ENCODE measurements at regions not wholly inside any gene's neighbourhood (a gene's known extent, or its start where the extent isn't known, plus 50 kb on each side); places are given as distances from the start of the nearest gene placed in this dataset.

DNA sequence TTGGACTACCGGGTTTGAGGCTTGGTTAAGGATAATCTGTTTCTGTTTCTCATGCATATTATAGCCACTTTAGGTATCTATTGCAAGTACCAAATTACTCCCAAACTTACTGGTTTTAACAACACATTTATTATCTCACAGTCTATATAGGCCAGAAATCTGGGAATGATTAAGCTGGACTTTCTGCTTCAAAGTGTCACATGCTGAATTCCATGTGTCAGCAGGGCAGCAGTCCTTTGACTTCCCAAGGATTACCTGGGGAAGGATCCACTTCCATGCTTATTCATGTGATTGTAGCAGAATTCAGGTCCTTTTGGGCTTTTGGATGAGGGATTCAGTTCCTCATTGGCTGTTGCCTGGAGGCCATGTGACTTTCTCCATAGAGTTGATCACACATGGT lies 349.0 kb upstream of the TRAM1L1 start:
- DNase-seq: no peak

DNA sequence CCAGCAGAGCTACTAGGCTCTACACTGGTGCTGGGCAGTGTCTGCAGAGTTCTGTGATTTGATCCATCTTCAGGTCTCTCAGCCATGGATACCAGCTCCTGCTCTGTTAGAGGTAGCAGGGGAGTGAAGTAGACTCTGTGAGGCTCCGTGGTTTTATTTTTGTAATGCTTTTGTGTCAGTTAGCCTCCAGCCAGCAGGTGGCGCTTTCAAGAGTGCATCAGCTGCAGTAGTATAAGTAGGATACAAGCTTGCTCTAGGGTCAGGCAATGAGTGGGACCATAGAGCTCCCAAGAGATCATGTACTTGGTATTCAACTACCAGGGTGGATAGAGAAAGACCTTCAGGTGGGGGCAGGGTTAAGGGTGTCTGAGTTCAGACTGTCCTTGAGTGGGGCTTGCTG lies 362.5 kb upstream of the TRAM1L1 start:
- Histone ChIP-seq H3K4me2 (ENCODE audit: low read length, poor library complexity, severe bottlenecking) (no peak overlapping the region), H3K9me3 (ENCODE audit: control insufficient read depth, low read length) (peaks cover 22% of the 10 kb centered on the region)
- 96% methylated on average over 2 of the region's 2 CpGs for WGBS

More for the DNA sequence above, 349.0 kb upstream of the TRAM1L1 start:
- no peaks in the 10 kb centered on the region for H3K9me3 ChIP-seq (ENCODE audit: control insufficient read depth, low read length)
- no peak overlapping the region for H2AFZ ChIP-seq (ENCODE audit: low read depth, low read length)
- no peak overlapping the region for H3K4me2 ChIP-seq (ENCODE audit: low read length, poor library complexity, severe bottlenecking)
- H3K4ac ChIP-seq (ENCODE audit: low read depth in 1 of 2, low read length in 2 of 2): no peak overlapping the region
- H3K27ac ChIP-seq (ENCODE audit: low read length, poor library complexity, severe bottlenecking): no peak overlapping the region
- no peak overlapping the region for H2AK5ac ChIP-seq (ENCODE audit: low read length, severe bottlenecking)
- H3K9ac ChIP-seq (ENCODE audit: low read length): no peak overlapping the region
- peaks cover 0 to 2% of the 10 kb centered on the region in 2 experiments for H3K36me3 ChIP-seq (ENCODE audit: control insufficient read depth in 1 of 2, insufficient read depth in 2 of 2, low read depth in 1 of 2, low read length in 2 of 2)
- H3K27me3 ChIP-seq (ENCODE audit: control insufficient read depth in 1 of 2, insufficient read depth in 1 of 2, low read length in 2 of 2): no peaks in the 10 kb centered on the region
- H3K4me3 ChIP-seq (ENCODE audit: insufficient read depth in 1 of 2, low read depth in 1 of 2, low read length in 2 of 2): no peak overlapping the region
- H2BK5ac ChIP-seq (ENCODE audit: low read depth, low read length, poor library complexity, severe bottlenecking): no peak overlapping the region
- no peak overlapping the region for H2BK15ac ChIP-seq (ENCODE audit: low read depth, poor library complexity, severe bottlenecking)
- H3K79me1 ChIP-seq (replicated peaks; ENCODE audit: low read length, poor library complexity, severe bottlenecking): no peaks in the 10 kb centered on the region
- H3K4me1 ChIP-seq (ENCODE audit: control insufficient read depth, insufficient read depth, low read depth, low read length): no peaks in the 10 kb centered on the region
- H4K8ac ChIP-seq (ENCODE audit: low read length): no peak overlapping the region
- H3K23ac ChIP-seq (ENCODE audit: low read length in 2 of 2): no peak overlapping the region
- no peak overlapping the region for H2BK12ac ChIP-seq (ENCODE audit: low read length in 2 of 2)
- H3K18ac ChIP-seq (ENCODE audit: low read depth in 1 of 2, low read length in 2 of 2): no peak overlapping the region
- H4K91ac ChIP-seq (ENCODE audit: low read length): no peak overlapping the region
- WGBS: 100% methylated on average over 1 of the region's 1 CpG
- H2BK120ac ChIP-seq (ENCODE audit: low read depth, low read length): no peak overlapping the region
- no peak overlapping the region for H3K14ac ChIP-seq (ENCODE audit: low read length in 2 of 2)

DNA sequence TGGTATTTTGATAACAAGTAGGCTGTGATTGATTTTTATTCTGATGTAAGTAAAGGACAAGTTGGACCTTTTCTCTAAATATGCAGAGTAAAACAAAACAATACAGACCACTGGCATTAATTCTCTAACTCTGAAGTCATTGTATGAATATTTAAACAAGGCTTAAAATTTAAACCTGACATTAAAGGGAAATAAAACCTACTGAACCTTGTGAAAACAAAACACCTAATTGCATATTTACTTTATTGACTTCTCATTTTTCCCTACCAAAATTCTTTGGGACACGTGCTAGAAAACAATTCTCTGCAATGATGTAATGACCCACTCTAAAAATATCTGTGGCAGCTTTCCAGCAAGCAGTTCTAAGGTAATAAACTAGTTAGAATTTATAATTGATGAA lies 369.7 kb upstream of the TRAM1L1 start:
- Histone ChIP-seq H3K4ac (ENCODE audit: low read depth in 1 of 2, low read length in 2 of 2) (no peak overlapping the region), H3K9me3 (ENCODE audit: control insufficient read depth, low read length) (peaks cover 5% of the 10 kb centered on the region), H2BK5ac (ENCODE audit: low read depth, low read length, poor library complexity, severe bottlenecking) (no peak overlapping the region), H3K27me3 (ENCODE audit: control insufficient read depth in 1 of 2, insufficient read depth in 1 of 2, low read length in 2 of 2) (no peaks in the 10 kb centered on the region), H3K4me1 (ENCODE audit: control insufficient read depth, insufficient read depth, low read depth, low read length) (no peaks in the 10 kb centered on the region), H3K14ac (ENCODE audit: low read length in 2 of 2) (no peak overlapping the region), H3K36me3 (ENCODE audit: control insufficient read depth in 1 of 2, insufficient read depth in 2 of 2, low read depth in 1 of 2, low read length in 2 of 2) (no peaks in the 10 kb centered on the region), H2AFZ (ENCODE audit: low read depth, low read length) (no peak overlapping the region), H2AK5ac (ENCODE audit: low read length, severe bottlenecking) (no peak overlapping the region), H2BK120ac (ENCODE audit: low read depth, low read length) (no peak overlapping the region), H3K23ac (ENCODE audit: low read length in 2 of 2) (no peak overlapping the region), H3K9ac (ENCODE audit: low read length) (no peak overlapping the region), H4K91ac (ENCODE audit: low read length) (no peak overlapping the region), H3K4me3 (ENCODE audit: insufficient read depth in 1 of 2, low read depth in 1 of 2, low read length in 2 of 2) (no peak overlapping the region), H3K18ac (ENCODE audit: low read depth in 1 of 2, low read length in 2 of 2) (no peak overlapping the region), H3K27ac (ENCODE audit: low read length, poor library complexity, severe bottlenecking) (no peak overlapping the region), H4K8ac (ENCODE audit: low read length) (no peak overlapping the region), H3K4me2 (ENCODE audit: low read length, poor library complexity, severe bottlenecking) (no peak overlapping the region), H2BK12ac (ENCODE audit: low read length in 2 of 2) (no peak overlapping the region), H3K79me1 (replicated peaks; ENCODE audit: low read length, poor library complexity, severe bottlenecking) (no peaks in the 10 kb centered on the region), H2BK15ac (ENCODE audit: low read depth, poor library complexity, severe bottlenecking) (no peak overlapping the region)
- WGBS: 29% methylated on average over 1 of the region's 1 CpG
- no peak for DNase-seq

More for the DNA sequence above, 362.5 kb upstream of the TRAM1L1 start:
- Histone ChIP-seq H2AK5ac (ENCODE audit: low read length, severe bottlenecking) (no peak overlapping the region), H4K91ac (ENCODE audit: low read length) (no peak overlapping the region), H3K4me1 (ENCODE audit: control insufficient read depth, insufficient read depth, low read depth, low read length) (no peaks in the 10 kb centered on the region), H3K9ac (ENCODE audit: low read length) (no peak overlapping the region), H3K4me3 (ENCODE audit: insufficient read depth in 1 of 2, low read depth in 1 of 2, low read length in 2 of 2) (no peak overlapping the region), H2AFZ (ENCODE audit: low read depth, low read length) (no peak overlapping the region), H2BK120ac (ENCODE audit: low read depth, low read length) (no peak overlapping the region), H2BK5ac (ENCODE audit: low read depth, low read length, poor library complexity, severe bottlenecking) (no peak overlapping the region), H3K79me1 (replicated peaks; ENCODE audit: low read length, poor library complexity, severe bottlenecking) (no peaks in the 10 kb centered on the region), H3K4ac (ENCODE audit: low read depth in 1 of 2, low read length in 2 of 2) (no peak overlapping the region), H3K18ac (ENCODE audit: low read depth in 1 of 2, low read length in 2 of 2) (no peak overlapping the region), H2BK15ac (ENCODE audit: low read depth, poor library complexity, severe bottlenecking) (no peak overlapping the region), H3K36me3 (ENCODE audit: control insufficient read depth in 1 of 2, insufficient read depth in 2 of 2, low read depth in 1 of 2, low read length in 2 of 2) (no peaks in the 10 kb centered on the region), H2BK12ac (ENCODE audit: low read length in 2 of 2) (no peak overlapping the region), H3K27me3 (ENCODE audit: control insufficient read depth in 1 of 2, insufficient read depth in 1 of 2, low read length in 2 of 2) (no peaks in the 10 kb centered on the region), H3K14ac (ENCODE audit: low read length in 2 of 2) (no peak overlapping the region), H3K27ac (ENCODE audit: low read length, poor library complexity, severe bottlenecking) (no peak overlapping the region), H3K23ac (ENCODE audit: low read length in 2 of 2) (no peak overlapping the region), H4K8ac (ENCODE audit: low read length) (no peak overlapping the region)
- no peak for DNase-seq

DNA sequence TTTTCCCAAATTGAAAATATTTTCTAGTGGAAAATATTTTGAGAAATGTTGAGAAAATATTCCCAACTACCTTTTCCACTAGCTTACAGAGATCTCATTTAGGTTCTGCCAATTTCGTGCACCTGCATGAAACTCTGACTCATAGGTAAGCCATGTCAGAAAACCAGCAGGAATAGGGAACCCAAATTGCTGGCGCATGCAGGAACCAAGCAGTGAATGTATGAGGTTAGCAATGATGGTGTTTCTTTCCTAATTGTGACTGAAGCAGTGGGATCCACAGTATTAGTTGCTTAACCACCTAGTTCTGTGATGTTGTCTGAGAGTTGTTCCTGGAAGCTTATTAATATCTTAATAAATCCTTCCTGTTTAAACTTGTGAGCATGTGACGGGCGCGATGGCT lies 381.0 kb upstream of the TRAM1L1 start:
- no peak overlapping the region for H3K4me2 ChIP-seq (ENCODE audit: low read length, poor library complexity, severe bottlenecking)
- WGBS: 76% methylated on average over 5 of the region's 5 CpGs
- H3K4ac ChIP-seq (ENCODE audit: low read depth in 1 of 2, low read length in 2 of 2): no peak overlapping the region
- no peak overlapping the region for H2BK12ac ChIP-seq (ENCODE audit: low read length in 2 of 2)
- no peak overlapping the region for H3K18ac ChIP-seq (ENCODE audit: low read depth in 1 of 2, low read length in 2 of 2)
- no peak overlapping the region for H4K91ac ChIP-seq (ENCODE audit: low read length)
- H3K4me1 ChIP-seq (ENCODE audit: control insufficient read depth, insufficient read depth, low read depth, low read length): no peaks in the 10 kb centered on the region
- H3K4me3 ChIP-seq (ENCODE audit: insufficient read depth in 1 of 2, low read depth in 1 of 2, low read length in 2 of 2): no peak overlapping the region
- H2AK5ac ChIP-seq (ENCODE audit: low read length, severe bottlenecking): no peak overlapping the region
- no peak overlapping the region for H2BK15ac ChIP-seq (ENCODE audit: low read depth, poor library complexity, severe bottlenecking)
- DNase-seq: no peak
- no peaks in the 10 kb centered on the region for H3K36me3 ChIP-seq (ENCODE audit: control insufficient read depth in 1 of 2, insufficient read depth in 2 of 2, low read depth in 1 of 2, low read length in 2 of 2)
- no peak overlapping the region for H2AFZ ChIP-seq (ENCODE audit: low read depth, low read length)
- no peak overlapping the region for H3K14ac ChIP-seq (ENCODE audit: low read length in 2 of 2)
- no peak overlapping the region for H2BK5ac ChIP-seq (ENCODE audit: low read depth, low read length, poor library complexity, severe bottlenecking)
- H2BK120ac ChIP-seq (ENCODE audit: low read depth, low read length): no peak overlapping the region
- H3K23ac ChIP-seq (ENCODE audit: low read length in 2 of 2): no peak overlapping the region
- H3K27ac ChIP-seq (ENCODE audit: low read length, poor library complexity, severe bottlenecking): no peak overlapping the region
- no peaks in the 10 kb centered on the region for H3K9me3 ChIP-seq (ENCODE audit: control insufficient read depth, low read length)
- no peak overlapping the region for H3K9ac ChIP-seq (ENCODE audit: low read length)
- H3K79me1 ChIP-seq (replicated peaks; ENCODE audit: low read length, poor library complexity, severe bottlenecking): no peaks in the 10 kb centered on the region
- H4K8ac ChIP-seq (ENCODE audit: low read length): no peak overlapping the region
- H3K27me3 ChIP-seq (ENCODE audit: control insufficient read depth in 1 of 2, insufficient read depth in 1 of 2, low read length in 2 of 2): no peaks in the 10 kb centered on the region
